Loucy (cell line): ENCODE measurements at regions not wholly inside any gene's neighbourhood (a gene's known extent, or its start where the extent isn't known, plus 50 kb on each side); places are given as distances from the start of the nearest gene placed in this dataset.

ENCODE experiments used
- H2AFZ ChIP-seq: fragments of 200-600 bp; sonication (generic); 2 replicates; pipeline ENCODE4 v1.6.0; 2016; ENCODE audit warnings: antibody characterized with exemption, mild to moderate bottlenecking, low read length, moderate library complexity
- H3F3A ChIP-seq: fragments of 200-600 bp; 2 replicates; pipeline ENCODE4 v1.6.0; 2016; ENCODE audit warnings: antibody characterized with exemption, low read depth, mild to moderate bottlenecking
- H3K27me3 ChIP-seq: fragments of 200-600 bp; sonication (generic); 2 replicates; pipeline ENCODE4 v1.6.1; 2014; ENCODE audit warnings: low read length, mild to moderate bottlenecking; ENCODE audit not compliant: insufficient read depth, poor library complexity, severe bottlenecking
- H3K36me3 ChIP-seq: fragments of 200-600 bp; sonication (generic); 2 replicates; pipeline ENCODE4 v1.6.1; 2016; ENCODE audit warnings: low read length; ENCODE audit not compliant: insufficient read depth
- H3K4me1 ChIP-seq: fragments of 200-600 bp; sonication (generic); 2 replicates; pipeline ENCODE4 v1.5.1; 2014; ENCODE audit warnings: low read length, mild to moderate bottlenecking; ENCODE audit not compliant: insufficient read depth, poor library complexity, severe bottlenecking
- H3K4me2 ChIP-seq: fragments of 200-600 bp; sonication (generic); 2 replicates; pipeline ENCODE4 v1.6.0; 2014; ENCODE audit warnings: antibody characterized with exemption, low read length, low read depth, mild to moderate bottlenecking; ENCODE audit not compliant: poor library complexity, severe bottlenecking
- H3K4me3 ChIP-seq: fragments of 200-600 bp; sonication (generic); 2 replicates; pipeline ENCODE4 v1.5.1; 2014; ENCODE audit warnings: low read length, mild to moderate bottlenecking, mixed read lengths; ENCODE audit not compliant: poor library complexity, severe bottlenecking
- H3K79me2 ChIP-seq: fragments of 200-600 bp; sonication (generic); 2 replicates; pipeline ENCODE4 v1.6.1; 2014; ENCODE audit warnings: low read length; ENCODE audit not compliant: insufficient read depth
- H3K9ac ChIP-seq: fragments of 200-600 bp; sonication (generic); 2 replicates; pipeline ENCODE4 v1.6.0; 2014; ENCODE audit warnings: mild to moderate bottlenecking, low read depth, low read length, moderate library complexity; ENCODE audit not compliant: poor library complexity, severe bottlenecking
- H3K9me2 ChIP-seq: fragments of 200-600 bp; sonication (generic); replicated peaks from 2 replicates; pipeline ENCODE4 v1.6.1; 2016; ENCODE audit warnings: low read depth, low read length, mixed read lengths
- H3K9me3 ChIP-seq: fragments of 200-600 bp; sonication (generic); 2 replicates; pipeline ENCODE4 v1.6.1; 2014; ENCODE audit warnings: mild to moderate bottlenecking, antibody characterized with exemption, low read length, low read depth; ENCODE audit not compliant: insufficient read depth
- H4K20me1 ChIP-seq: fragments of 200-600 bp; sonication (generic); 2 replicates; pipeline ENCODE4 v1.6.0; 2014; ENCODE audit warnings: antibody characterized with exemption, low read length, mild to moderate bottlenecking; ENCODE audit not compliant: insufficient read depth, poor library complexity, severe bottlenecking
- CTCF ChIP-seq: fragments of 200-600 bp; sonication (generic); conservative IDR thresholded peaks from 2 replicates; pipeline ENCODE4 v1.5.1; 2014; ENCODE audit warnings: mild to moderate bottlenecking, antibody characterized with exemption, low read length
- EZH2phosphoT487 ChIP-seq: fragments of 200-600 bp; IDR thresholded peaks from 2 replicates; pipeline ENCODE4 v1.6.1; 2018; ENCODE audit warnings: antibody characterized with exemption, mild to moderate bottlenecking, moderate library complexity, borderline replicate concordance

DNA sequence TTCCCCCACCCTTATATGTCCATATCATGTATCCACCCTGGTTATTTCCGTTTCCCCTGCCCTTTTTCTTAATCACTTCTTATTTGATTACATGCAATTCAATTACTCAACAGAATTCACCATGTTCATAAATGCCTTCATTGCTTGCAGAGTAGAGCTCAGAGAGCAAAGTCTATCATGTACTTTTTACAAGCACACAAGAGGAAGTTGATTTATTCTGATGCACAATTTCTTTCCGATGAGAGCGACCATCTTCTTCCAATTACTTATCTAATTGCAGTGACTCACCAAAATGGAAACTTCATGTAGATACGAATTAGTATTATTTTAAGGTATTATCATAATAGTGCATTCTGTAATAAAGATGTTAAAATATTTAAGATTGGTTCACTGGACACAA, 430.5 kb upstream of the KLF6 start:
- Histone ChIP-seq H3K9me2 (no peaks in the 10 kb centered on the region), H3F3A (no peaks in the 10 kb centered on the region), H3K79me2 (no peaks in the 10 kb centered on the region), H3K4me3 (no peak overlapping the region), H3K4me1 (no peaks in the 10 kb centered on the region), H4K20me1 (no peaks in the 10 kb centered on the region), H3K9ac (no peak overlapping the region), H3K36me3 (no peaks in the 10 kb centered on the region), H3K9me3 (no peaks in the 10 kb centered on the region), H3K27me3 (no peaks in the 10 kb centered on the region), H3K4me2 (no peak overlapping the region), H2AFZ (no peak overlapping the region)
- TF ChIP-seq EZH2phosphoT487 (no peak), CTCF (no peak)

DNA sequence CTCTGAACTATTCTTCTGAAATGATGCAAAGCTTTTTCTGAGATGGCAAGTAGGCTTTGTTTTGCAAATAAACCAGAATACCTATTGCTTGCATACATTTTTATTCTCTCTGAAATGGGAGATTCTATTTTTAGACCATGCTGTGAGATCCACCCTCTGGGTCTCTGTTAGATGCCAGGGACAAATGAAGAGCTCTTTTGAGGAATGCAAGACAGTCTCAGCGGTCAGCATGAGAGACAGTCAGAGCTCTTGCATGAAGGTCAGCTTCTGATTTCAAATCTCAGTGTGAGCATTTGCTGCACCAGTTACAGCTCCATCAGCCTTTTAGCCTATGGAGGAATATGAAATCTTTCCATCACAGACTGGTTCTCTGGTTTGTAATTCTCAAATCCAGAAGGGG, 429.9 kb upstream of the KLF6 start:
- Histone ChIP-seq H3K9me2 (no peaks in the 10 kb centered on the region), H3F3A (no peaks in the 10 kb centered on the region), H3K4me2 (no peak overlapping the region), H3K9ac (no peak overlapping the region), H3K4me3 (no peak overlapping the region), H3K9me3 (no peaks in the 10 kb centered on the region), H3K4me1 (no peaks in the 10 kb centered on the region), H3K79me2 (no peaks in the 10 kb centered on the region), H4K20me1 (no peaks in the 10 kb centered on the region), H2AFZ (no peak overlapping the region), H3K27me3 (no peaks in the 10 kb centered on the region), H3K36me3 (no peaks in the 10 kb centered on the region)
- TF ChIP-seq EZH2phosphoT487 (no peak), CTCF (no peak)

- no peak overlapping the region for H3K9ac ChIP-seq
- no peaks in the 10 kb centered on the region for H3K4me1 ChIP-seq
- no peaks in the 10 kb centered on the region for H3K27me3 ChIP-seq
- H3K36me3 ChIP-seq = no peaks in the 10 kb centered on the region
- H2AFZ ChIP-seq = no peak overlapping the region
- TF ChIP-seq CTCF = no peak
- no peak for TF ChIP-seq EZH2phosphoT487
- no peaks in the 10 kb centered on the region for H3F3A ChIP-seq
- no peaks in the 10 kb centered on the region for H4K20me1 ChIP-seq
- no peaks in the 10 kb centered on the region for H3K9me3 ChIP-seq
- no peak overlapping the region for H3K4me2 ChIP-seq
- H3K9me2 ChIP-seq = no peaks in the 10 kb centered on the region
- no peak overlapping the region for H3K4me3 ChIP-seq
- H3K79me2 ChIP-seq = no peaks in the 10 kb centered on the region
These were observed 428.4 kb upstream of the KLF6 start for GRCh38 chr10:4213441-4213840.
